Parathyroid adenoma (tissue), 2 donors: ENCODE measurements at regions not wholly inside any gene's neighbourhood (a gene's known extent, or its start where the extent isn't known, plus 50 kb on each side); places are given as distances from the start of the nearest gene placed in this dataset.
A peak's percentile ranks its signal among the peaks of the same experiment; 100 is the strongest.

ENCODE experiments used
- H2AFZ ChIP-seq: fragments of 300-600 bp; sonication (generic); one replicate; pipeline ENCODE4 v1.7.0; 2017; ENCODE audit warnings: antibody characterized with exemption, mild to moderate bottlenecking
- H3K27ac ChIP-seq: fragments of 300-600 bp; sonication (generic); one replicate; pipeline ENCODE4 v1.7.0; 2017
- H3K27me3 ChIP-seq: fragments of 300-600 bp; sonication (generic); one replicate; pipeline ENCODE4 v1.7.0; 2017; ENCODE audit warnings: low read length; ENCODE audit not compliant: control insufficient read depth, insufficient read depth
- H3K36me3 ChIP-seq: fragments of 300-600 bp; sonication (generic); one replicate; pipeline ENCODE4 v1.7.0; 2017; ENCODE audit warnings: low read length; ENCODE audit not compliant: control insufficient read depth, insufficient read depth
- H3K4me1 ChIP-seq: fragments of 300-600 bp; sonication (generic); one replicate; pipeline ENCODE4 v1.7.0; 2017; ENCODE audit warnings: control low read depth
- H3K4me2 ChIP-seq: fragments of 300-600 bp; sonication (generic); one replicate; pipeline ENCODE4 v1.7.0; 2017; ENCODE audit warnings: low read length
- H3K4me3 ChIP-seq: fragments of 300-600 bp; sonication (generic); one replicate; pipeline ENCODE4 v1.7.0; 2017; ENCODE audit warnings: low read depth, low read length
- H3K79me2 ChIP-seq: fragments of 300-600 bp; sonication (generic); one replicate; pipeline ENCODE4 v1.7.0; 2017; ENCODE audit warnings: control low read depth
- H3K9ac ChIP-seq: fragments of 300-600 bp; sonication (generic); one replicate; pipeline ENCODE4 v1.7.0; 2017; ENCODE audit warnings: mild to moderate bottlenecking
- H3K9me3 ChIP-seq: fragments of 300-600 bp; sonication (generic); one replicate; pipeline ENCODE4 v1.7.0; 2017; ENCODE audit warnings: low read length; ENCODE audit not compliant: control insufficient read depth
- CTCF ChIP-seq: fragments of 300-600 bp; sonication (generic); IDR thresholded peaks from one replicate; pipeline ENCODE4 v1.7.0; 2017; ENCODE audit warnings: antibody characterized with exemption, mild to moderate bottlenecking
- donor health status: primary hyperparathyroidism.

DNA sequence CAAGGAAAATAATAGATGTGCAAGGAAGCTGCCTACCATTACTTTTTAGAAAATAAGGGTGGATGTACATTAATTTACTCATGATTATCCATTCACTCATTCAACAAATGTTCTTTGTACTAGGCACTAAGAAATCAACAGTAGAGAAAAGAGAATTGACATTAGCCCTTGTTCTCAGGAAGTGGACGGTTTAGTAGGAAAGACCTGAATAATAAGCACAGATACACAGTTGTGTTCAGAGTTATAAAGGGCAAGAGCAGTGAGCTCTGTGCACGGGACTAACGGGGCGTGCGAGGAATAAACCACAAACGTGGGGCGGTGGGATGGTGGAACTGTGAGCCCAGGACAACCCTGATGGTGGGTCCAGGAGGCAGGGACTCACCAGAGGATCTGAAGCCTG is 94.4 kb upstream of the MBOAT2 start:
- Histone ChIP-seq H3K9ac (no peak overlapping the region), H3K9me3 (no peaks in the 10 kb centered on the region)
- no peak for TF ChIP-seq CTCF

DNA sequence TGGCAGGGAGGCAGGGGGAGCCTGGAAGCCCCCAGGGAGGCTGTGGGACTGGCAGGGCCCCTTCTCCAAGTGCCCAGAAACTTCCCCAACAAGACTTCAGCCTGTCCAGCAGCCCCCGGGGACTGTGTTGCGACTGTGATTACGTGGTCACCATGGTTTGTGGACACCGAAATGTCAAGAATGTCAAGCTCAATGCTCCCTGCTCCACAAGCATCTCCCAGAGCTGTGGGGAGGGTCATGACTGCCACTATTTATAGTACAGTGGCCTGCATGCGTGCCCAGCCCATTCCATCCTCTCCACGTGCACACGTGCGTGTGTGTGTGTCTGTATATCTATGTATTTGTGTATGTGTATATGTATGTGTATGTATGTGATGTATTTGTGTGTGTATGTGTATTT is 93.8 kb upstream of the MBOAT2 start:
- Histone ChIP-seq H2AFZ (no peak overlapping the region), H3K4me1 (peaks cover 29% of the 10 kb centered on the region), H3K79me2 (no peaks in the 10 kb centered on the region), H3K9me3 (no peaks in the 10 kb centered on the region), H3K4me2 (no peak overlapping the region), H3K9ac (no peak overlapping the region), H3K4me3 (no peak overlapping the region), H3K36me3 (no peaks in the 10 kb centered on the region), H3K27me3 (no peaks in the 10 kb centered on the region), H3K27ac (no peak overlapping the region)
- TF ChIP-seq CTCF: no peak

More for the DNA sequence above, 94.4 kb upstream of the MBOAT2 start:
- H3K4me1 ChIP-seq: peaks cover 36% of the 10 kb centered on the region
- no peaks in the 10 kb centered on the region for H3K79me2 ChIP-seq
- no peaks in the 10 kb centered on the region for H3K27me3 ChIP-seq
- no peaks in the 10 kb centered on the region for H3K36me3 ChIP-seq
- no peak overlapping the region for H3K4me2 ChIP-seq
- no peak overlapping the region for H3K4me3 ChIP-seq
- H2AFZ ChIP-seq: no peak overlapping the region
- H3K27ac ChIP-seq: no peak overlapping the region

- peaks cover 24% of the 10 kb centered on the region for H3K4me1 ChIP-seq
- H3K9ac ChIP-seq: no peak overlapping the region
- no peak overlapping the region for H3K4me3 ChIP-seq
- no peak overlapping the region for H2AFZ ChIP-seq
- H3K9me3 ChIP-seq: no peaks in the 10 kb centered on the region
- no peaks in the 10 kb centered on the region for H3K36me3 ChIP-seq
- no peak for TF ChIP-seq CTCF
- no peaks in the 10 kb centered on the region for H3K79me2 ChIP-seq
- no peak overlapping the region for H3K27ac ChIP-seq
- H3K4me2 ChIP-seq: no peak overlapping the region
- H3K27me3 ChIP-seq: no peaks in the 10 kb centered on the region
Observed at GRCh38 chr2:9096761-9097160, 93.3 kb upstream of the MBOAT2 start.

DNA sequence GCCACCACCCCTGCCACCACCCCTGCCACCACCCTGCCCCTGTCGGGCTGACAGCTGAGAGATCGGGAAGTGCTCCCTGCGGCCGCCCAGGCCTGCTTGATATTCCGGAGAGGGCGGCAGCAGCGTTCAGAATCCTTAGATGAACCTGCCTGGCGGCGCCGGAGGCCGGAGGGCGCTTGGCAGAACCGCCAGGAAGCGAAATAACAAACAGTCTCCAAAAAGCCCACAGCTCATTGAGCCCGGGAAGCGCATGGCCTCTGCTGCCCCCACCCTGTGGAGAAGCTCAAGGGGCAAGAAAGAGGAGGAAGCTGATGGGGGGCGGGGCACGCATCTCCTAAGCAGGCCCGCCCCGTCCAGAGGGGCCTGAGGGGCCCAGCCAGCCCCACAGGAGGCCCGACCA is 92.2 kb upstream of the MBOAT2 start:
- Histone ChIP-seq H3K4me1 (peaks cover 17% of the 10 kb centered on the region), H2AFZ (peak overlapping the region; percentile 80)

More for the DNA sequence above, 92.2 kb upstream of the MBOAT2 start:
- Histone ChIP-seq H3K9me3 (no peaks in the 10 kb centered on the region), H3K27ac (no peak overlapping the region), H3K27me3 (no peaks in the 10 kb centered on the region), H3K36me3 (no peaks in the 10 kb centered on the region), H3K4me3 (no peak overlapping the region), H3K9ac (no peak overlapping the region), H3K4me2 (no peak overlapping the region), H3K79me2 (no peaks in the 10 kb centered on the region)
- TF ChIP-seq CTCF: peak; percentile 26
